ENCODE measurements at regions not wholly inside any gene's neighbourhood (a gene's known extent, or its start where the extent isn't known, plus 50 kb on each side); places are given as distances from the start of the nearest gene placed in this dataset.

GRCh38 chr2:184363213-184363612, 235.1 kb upstream of the ZNF804A start:
- Histone ChIP-seq H4K20me1 (ENCODE audit: insufficient read depth) (no peaks in the 10 kb centered on the region), H3K9me3 (no peaks in the 10 kb centered on the region), H3K27me3 (ENCODE audit: insufficient read depth) (no peaks in the 10 kb centered on the region), H3F3A (replicated peaks; ENCODE audit: insufficient read depth) (no peaks in the 10 kb centered on the region), H3K9me2 (no peaks in the 10 kb centered on the region), H2AFZ (ENCODE audit: low read depth) (no peak overlapping the region), H3K4me1 (ENCODE audit: control insufficient read depth in 1 of 2, insufficient read depth in 2 of 2, low read depth in 1 of 2, low read length in 1 of 2) (no peaks in the 10 kb centered on the region), H3K36me3 (replicated peaks in 1 of 2; ENCODE audit: control insufficient read depth in 1 of 2, insufficient read depth in 2 of 2, low read length in 1 of 2) (no peaks in the 10 kb centered on the region), H3K79me2 (ENCODE audit: insufficient read depth) (no peaks in the 10 kb centered on the region), H3K4me3 (ENCODE audit: low read depth in 2 of 2, low read length in 1 of 2) (no peak overlapping the region), H3K27ac (ENCODE audit: low read depth in 2 of 2, low read length in 1 of 2) (no peak overlapping the region), H3K4me2 (no peak overlapping the region), H3K9ac (no peak overlapping the region)
- TF ChIP-seq RCOR1 (IDR thresholded peaks at IDR 0.05; ENCODE audit: low read length) (no peak), JUND (IDR thresholded peaks at IDR 0.05) (no peak), NFIC (IDR thresholded peaks at IDR 0.05; ENCODE audit: borderline replicate concordance) (no peak)
- TF ChIP-seq, protein P1, sequence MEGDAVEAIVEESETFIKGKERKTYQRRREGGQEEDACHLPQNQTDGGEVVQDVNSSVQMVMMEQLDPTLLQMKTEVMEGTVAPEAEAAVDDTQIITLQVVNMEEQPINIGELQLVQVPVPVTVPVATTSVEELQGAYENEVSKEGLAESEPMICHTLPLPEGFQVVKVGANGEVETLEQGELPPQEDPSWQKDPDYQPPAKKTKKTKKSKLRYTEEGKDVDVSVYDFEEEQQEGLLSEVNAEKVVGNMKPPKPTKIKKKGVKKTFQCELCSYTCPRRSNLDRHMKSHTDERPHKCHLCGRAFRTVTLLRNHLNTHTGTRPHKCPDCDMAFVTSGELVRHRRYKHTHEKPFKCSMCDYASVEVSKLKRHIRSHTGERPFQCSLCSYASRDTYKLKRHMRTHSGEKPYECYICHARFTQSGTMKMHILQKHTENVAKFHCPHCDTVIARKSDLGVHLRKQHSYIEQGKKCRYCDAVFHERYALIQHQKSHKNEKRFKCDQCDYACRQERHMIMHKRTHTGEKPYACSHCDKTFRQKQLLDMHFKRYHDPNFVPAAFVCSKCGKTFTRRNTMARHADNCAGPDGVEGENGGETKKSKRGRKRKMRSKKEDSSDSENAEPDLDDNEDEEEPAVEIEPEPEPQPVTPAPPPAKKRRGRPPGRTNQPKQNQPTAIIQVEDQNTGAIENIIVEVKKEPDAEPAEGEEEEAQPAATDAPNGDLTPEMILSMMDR (IDR thresholded peaks at IDR 0.05): peak; percentile 15; the same call in 1 of the 2 replicates
- POLR2A ChIA-PET: no interaction called here
- WGBS (ENCODE audit: low lambda C conversion rate): 57% methylated on average over 5 of the region's 5 CpGs
- DNase-seq: no peak
- CTCF ChIA-PET: no interaction called here

DNA sequence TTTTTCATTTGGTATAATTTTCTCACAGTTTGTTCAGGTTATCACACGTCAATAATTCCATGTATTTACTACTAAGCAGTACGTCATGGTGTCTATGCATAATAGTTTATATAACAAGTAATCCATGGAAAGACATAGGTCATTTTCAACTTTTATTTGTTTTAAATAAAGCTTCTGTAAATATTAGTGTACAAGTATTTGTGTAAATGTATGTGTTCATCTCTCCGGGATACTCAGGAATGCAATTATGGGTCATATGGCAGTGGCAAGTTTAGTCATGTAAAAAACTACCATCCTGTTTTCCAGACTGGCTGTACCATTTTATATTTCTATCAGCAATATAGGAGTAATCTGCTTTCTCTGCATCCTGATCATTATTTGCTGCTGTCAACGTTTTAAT, 231.1 kb upstream of the ZNF804A start:
- ChIA-PET CTCF (no interaction called here), POLR2A (no interaction called here)
- no peaks in the 10 kb centered on the region for H3K79me2 ChIP-seq (ENCODE audit: insufficient read depth)
- no peaks in the 10 kb centered on the region for H3K9me2 ChIP-seq
- H4K20me1 ChIP-seq (ENCODE audit: insufficient read depth): no peaks in the 10 kb centered on the region
- H3K9me3 ChIP-seq: no peaks in the 10 kb centered on the region
- no peak overlapping the region for H3K4me2 ChIP-seq
- no peak overlapping the region for H3K9ac ChIP-seq
- whole genome bisulfite sequencing (ENCODE audit: low lambda C conversion rate): 68% methylated on average over 4 of the region's 4 CpGs
- H3F3A ChIP-seq (replicated peaks; ENCODE audit: insufficient read depth): no peaks in the 10 kb centered on the region
- no peaks in the 10 kb centered on the region for H3K4me1 ChIP-seq (ENCODE audit: control insufficient read depth in 1 of 2, insufficient read depth in 2 of 2, low read depth in 1 of 2, low read length in 1 of 2)
- no peak overlapping the region for H2AFZ ChIP-seq (ENCODE audit: low read depth)
- no peak overlapping the region for H3K27ac ChIP-seq (ENCODE audit: low read depth in 2 of 2, low read length in 1 of 2)
- no peak overlapping the region for H3K4me3 ChIP-seq (ENCODE audit: low read depth in 2 of 2, low read length in 1 of 2)
- H3K36me3 ChIP-seq (replicated peaks in 1 of 2; ENCODE audit: control insufficient read depth in 1 of 2, insufficient read depth in 2 of 2, low read length in 1 of 2): no peaks in the 10 kb centered on the region
- no peak for TF ChIP-seq USF1 (IDR thresholded peaks at IDR 0.05; ENCODE audit: borderline replicate concordance, low read depth)
- no peak for DNase-seq
- H3K27me3 ChIP-seq (ENCODE audit: insufficient read depth): no peaks in the 10 kb centered on the region

DNA sequence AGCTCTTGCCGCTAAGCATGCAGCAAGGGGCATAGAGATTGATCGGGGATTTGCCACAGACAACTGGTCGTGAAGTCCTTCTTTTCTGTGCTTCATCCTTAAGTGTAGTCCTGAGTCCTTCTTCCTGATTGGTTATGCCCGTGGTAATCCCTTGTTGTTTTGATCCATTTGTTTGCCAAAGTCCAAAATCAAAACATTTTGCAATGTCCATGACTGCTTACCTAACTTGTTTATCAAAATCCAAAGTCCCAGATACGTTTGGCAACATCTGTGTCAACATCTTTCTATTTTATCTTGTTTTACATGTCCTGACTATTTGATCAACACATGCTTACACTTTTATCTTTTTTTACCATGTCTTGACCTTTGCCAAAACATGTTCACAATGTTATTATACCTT, 229.0 kb upstream of the ZNF804A start:
- CTCF ChIA-PET: no interaction called here
- H3K36me3 ChIP-seq (replicated peaks in 1 of 2; ENCODE audit: control insufficient read depth in 1 of 2, insufficient read depth in 2 of 2, low read length in 1 of 2): no peaks in the 10 kb centered on the region
- TF ChIP-seq EZH2phosphoT487 (IDR thresholded peaks at IDR 0.05; ENCODE audit: borderline replicate concordance, low read depth) (no peak), FOSL2 (IDR thresholded peaks at IDR 0.05; ENCODE audit: borderline replicate concordance, low read depth) (no peak), NRF1 (IDR thresholded peaks at IDR 0.05; ENCODE audit: low read depth, low read length) (no peak), GABPA (IDR thresholded peaks at IDR 0.05; ENCODE audit: low read depth) (no peak), YY1 (IDR thresholded peaks at IDR 0.05; ENCODE audit: low read depth) (no peak), POLR2AphosphoS5 (IDR thresholded peaks at IDR 0.05; ENCODE audit: low read depth, low read length) (no peak), FOXM1 (IDR thresholded peaks at IDR 0.05; ENCODE audit: low read depth) (no peak), RCOR1 (IDR thresholded peaks at IDR 0.05; ENCODE audit: low read length) (no peak)
- TF ChIP-seq, protein P2, sequence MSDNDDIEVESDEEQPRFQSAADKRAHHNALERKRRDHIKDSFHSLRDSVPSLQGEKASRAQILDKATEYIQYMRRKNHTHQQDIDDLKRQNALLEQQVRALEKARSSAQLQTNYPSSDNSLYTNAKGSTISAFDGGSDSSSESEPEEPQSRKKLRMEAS (IDR thresholded peaks at IDR 0.05; ENCODE audit: low read depth): no peak
- TF ChIP-seq, protein P1 (IDR thresholded peaks at IDR 0.05): no peak
- TF ChIP-seq, protein P3, sequence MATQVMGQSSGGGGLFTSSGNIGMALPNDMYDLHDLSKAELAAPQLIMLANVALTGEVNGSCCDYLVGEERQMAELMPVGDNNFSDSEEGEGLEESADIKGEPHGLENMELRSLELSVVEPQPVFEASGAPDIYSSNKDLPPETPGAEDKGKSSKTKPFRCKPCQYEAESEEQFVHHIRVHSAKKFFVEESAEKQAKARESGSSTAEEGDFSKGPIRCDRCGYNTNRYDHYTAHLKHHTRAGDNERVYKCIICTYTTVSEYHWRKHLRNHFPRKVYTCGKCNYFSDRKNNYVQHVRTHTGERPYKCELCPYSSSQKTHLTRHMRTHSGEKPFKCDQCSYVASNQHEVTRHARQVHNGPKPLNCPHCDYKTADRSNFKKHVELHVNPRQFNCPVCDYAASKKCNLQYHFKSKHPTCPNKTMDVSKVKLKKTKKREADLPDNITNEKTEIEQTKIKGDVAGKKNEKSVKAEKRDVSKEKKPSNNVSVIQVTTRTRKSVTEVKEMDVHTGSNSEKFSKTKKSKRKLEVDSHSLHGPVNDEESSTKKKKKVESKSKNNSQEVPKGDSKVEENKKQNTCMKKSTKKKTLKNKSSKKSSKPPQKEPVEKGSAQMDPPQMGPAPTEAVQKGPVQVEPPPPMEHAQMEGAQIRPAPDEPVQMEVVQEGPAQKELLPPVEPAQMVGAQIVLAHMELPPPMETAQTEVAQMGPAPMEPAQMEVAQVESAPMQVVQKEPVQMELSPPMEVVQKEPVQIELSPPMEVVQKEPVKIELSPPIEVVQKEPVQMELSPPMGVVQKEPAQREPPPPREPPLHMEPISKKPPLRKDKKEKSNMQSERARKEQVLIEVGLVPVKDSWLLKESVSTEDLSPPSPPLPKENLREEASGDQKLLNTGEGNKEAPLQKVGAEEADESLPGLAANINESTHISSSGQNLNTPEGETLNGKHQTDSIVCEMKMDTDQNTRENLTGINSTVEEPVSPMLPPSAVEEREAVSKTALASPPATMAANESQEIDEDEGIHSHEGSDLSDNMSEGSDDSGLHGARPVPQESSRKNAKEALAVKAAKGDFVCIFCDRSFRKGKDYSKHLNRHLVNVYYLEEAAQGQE (IDR thresholded peaks at IDR 0.05; ENCODE audit: low read depth, low read length): no peak

More for the DNA sequence above, 229.0 kb upstream of the ZNF804A start:
- no peak overlapping the region for H2AFZ ChIP-seq (ENCODE audit: low read depth)
- no peaks in the 10 kb centered on the region for H3K9me2 ChIP-seq
- WGBS (ENCODE audit: low lambda C conversion rate): 65% methylated on average over 5 of the region's 5 CpGs
- no peak overlapping the region for H3K4me3 ChIP-seq (ENCODE audit: low read depth in 2 of 2, low read length in 1 of 2)
- no peaks in the 10 kb centered on the region for H3K9me3 ChIP-seq
- no peaks in the 10 kb centered on the region for H3K79me2 ChIP-seq (ENCODE audit: insufficient read depth)
- no peak for DNase-seq
- no peaks in the 10 kb centered on the region for H3F3A ChIP-seq (replicated peaks; ENCODE audit: insufficient read depth)
- no peak overlapping the region for H3K4me2 ChIP-seq
- no peak overlapping the region for H3K9ac ChIP-seq
- POLR2A ChIA-PET: no interaction called here
- no peak overlapping the region for H3K27ac ChIP-seq (ENCODE audit: low read depth in 2 of 2, low read length in 1 of 2)
- H4K20me1 ChIP-seq (ENCODE audit: insufficient read depth): no peaks in the 10 kb centered on the region
- no peaks in the 10 kb centered on the region for H3K27me3 ChIP-seq (ENCODE audit: insufficient read depth)
- no peaks in the 10 kb centered on the region for H3K4me1 ChIP-seq (ENCODE audit: control insufficient read depth in 1 of 2, insufficient read depth in 2 of 2, low read depth in 1 of 2, low read length in 1 of 2)

Data from SK-N-SH (cell line).